Thyroid gland (tissue), 4 donors: ENCODE measurements at regions not wholly inside any gene's neighbourhood (a gene's known extent, or its start where the extent isn't known, plus 50 kb on each side); places are given as distances from the start of the nearest gene placed in this dataset.

Source experiments
- POLR2A ChIP-seq, 2 donors: fragments of 450-650 bp; IDR thresholded peaks; one replicate each; pipeline ENCODE4 v1.6.1; 2017; ENCODE audit warnings: antibody characterized with exemption in 2 of 2, mild to moderate bottlenecking in 2 of 2, moderate library complexity in 1 of 2
- TF ChIP-seq, protein P1 (sequence below), 6 experiments: fragments of 200-600 bp in 3 of 6; fragments of 450-650 bp in 3 of 6; sonication (generic) in 3 of 6; IDR thresholded peaks; one replicate each; pipeline ENCODE4 v1.5.1; 2016 to 2019; ENCODE audit warnings: antibody characterized with exemption in 6 of 6, mild to moderate bottlenecking in 2 of 6, inconsistent platforms in 1 of 6, moderate library complexity in 1 of 6

DNA sequence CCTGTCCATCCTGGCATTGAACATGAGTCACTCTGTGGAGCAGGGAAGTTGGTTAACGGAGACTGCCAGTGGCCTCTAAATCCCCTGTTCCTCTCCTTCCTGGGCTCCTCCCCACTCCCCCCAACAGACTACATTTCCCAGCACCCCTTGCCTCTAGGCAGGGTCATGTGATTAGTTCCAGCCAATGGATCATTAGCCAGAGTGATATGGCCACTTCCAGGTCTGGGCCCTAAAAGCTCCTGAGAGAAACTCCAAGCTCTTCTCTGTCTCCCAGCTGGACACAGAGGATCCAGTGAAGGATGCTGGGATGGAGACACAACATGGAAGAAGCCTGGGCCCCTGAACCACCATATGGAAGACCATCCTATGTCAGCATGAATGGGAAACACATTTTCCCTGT is 54.4 kb upstream of the RFLNA start:
- TF ChIP-seq POLR2A (IDR thresholded peaks at IDR 0.05): no peak
- TF ChIP-seq, protein P1, sequence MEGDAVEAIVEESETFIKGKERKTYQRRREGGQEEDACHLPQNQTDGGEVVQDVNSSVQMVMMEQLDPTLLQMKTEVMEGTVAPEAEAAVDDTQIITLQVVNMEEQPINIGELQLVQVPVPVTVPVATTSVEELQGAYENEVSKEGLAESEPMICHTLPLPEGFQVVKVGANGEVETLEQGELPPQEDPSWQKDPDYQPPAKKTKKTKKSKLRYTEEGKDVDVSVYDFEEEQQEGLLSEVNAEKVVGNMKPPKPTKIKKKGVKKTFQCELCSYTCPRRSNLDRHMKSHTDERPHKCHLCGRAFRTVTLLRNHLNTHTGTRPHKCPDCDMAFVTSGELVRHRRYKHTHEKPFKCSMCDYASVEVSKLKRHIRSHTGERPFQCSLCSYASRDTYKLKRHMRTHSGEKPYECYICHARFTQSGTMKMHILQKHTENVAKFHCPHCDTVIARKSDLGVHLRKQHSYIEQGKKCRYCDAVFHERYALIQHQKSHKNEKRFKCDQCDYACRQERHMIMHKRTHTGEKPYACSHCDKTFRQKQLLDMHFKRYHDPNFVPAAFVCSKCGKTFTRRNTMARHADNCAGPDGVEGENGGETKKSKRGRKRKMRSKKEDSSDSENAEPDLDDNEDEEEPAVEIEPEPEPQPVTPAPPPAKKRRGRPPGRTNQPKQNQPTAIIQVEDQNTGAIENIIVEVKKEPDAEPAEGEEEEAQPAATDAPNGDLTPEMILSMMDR (IDR thresholded peaks at IDR 0.05): no peak
